GM18502 (cell line): ENCODE measurements at regions not wholly inside any gene's neighbourhood (a gene's known extent, or its start where the extent isn't known, plus 50 kb on each side); places are given as distances from the start of the nearest gene placed in this dataset.

Experiments
- ATAC-seq: cut with Tn5 transposase; IDR thresholded peaks from one replicate; pipeline ENCODE4 v1.9.1; 2021; ENCODE audit warnings: mild to moderate bottlenecking; ENCODE audit not compliant: unreplicated experiment, poor library complexity

- no peak for ATAC-seq
Observed at GRCh38 chr18:22836932-22837331, 96.2 kb upstream of the RBBP8 start.

- no peak for ATAC-seq
Observed at GRCh38 chr18:22838221-22838620, 94.9 kb upstream of the RBBP8 start.

- peak; percentile 75 for ATAC-seq
Observed at GRCh38 chr18:22838639-22839277, 94.4 kb upstream of the RBBP8 start.

GRCh38 chr18:22839340-22839821 lies 93.7 kb upstream of the RBBP8 start:
- ATAC-seq = no peak

- no peak for ATAC-seq
Observed at GRCh38 chr18:22840606-22841144, 92.5 kb upstream of the RBBP8 start.

GRCh38 chr18:22841840-22842239 lies 91.3 kb upstream of the RBBP8 start:
- ATAC-seq = no peak

- ATAC-seq = no peak
Observed at GRCh38 chr18:22844190-22844589, 88.9 kb upstream of the RBBP8 start.

GRCh38 chr18:22844628-22845027 lies 88.5 kb upstream of the RBBP8 start:
- ATAC-seq = no peak

- ATAC-seq = no peak
Observed at GRCh38 chr18:22846088-22846683, 86.9 kb upstream of the RBBP8 start.

GRCh38 chr18:22846697-22847096 lies 86.4 kb upstream of the RBBP8 start:
- ATAC-seq = no peak

- ATAC-seq = no peak
Observed at GRCh38 chr18:22847392-22847791, 85.7 kb upstream of the RBBP8 start.

GRCh38 chr18:22847867-22848451 lies 85.2 kb upstream of the RBBP8 start:
- ATAC-seq = no peak

GRCh38 chr18:22848615-22849014 lies 84.5 kb upstream of the RBBP8 start:
- no peak for ATAC-seq

GRCh38 chr18:22856870-22857269 lies 76.3 kb upstream of the RBBP8 start:
- ATAC-seq = no peak

GRCh38 chr18:22858121-22858520 lies 75.0 kb upstream of the RBBP8 start:
- ATAC-seq = no peak

- no peak for ATAC-seq
Observed at GRCh38 chr18:22860807-22861206, 72.3 kb upstream of the RBBP8 start.

GRCh38 chr18:22865354-22866116 lies 67.6 kb upstream of the RBBP8 start:
- no peak for ATAC-seq

GRCh38 chr18:22868831-22869230 lies 64.3 kb upstream of the RBBP8 start:
- no peak for ATAC-seq

- no peak for ATAC-seq
Observed at GRCh38 chr18:22871809-22872525, 61.2 kb upstream of the RBBP8 start.

- no peak for ATAC-seq
Observed at GRCh38 chr18:22872900-22873537, 60.1 kb upstream of the RBBP8 start.
